Endothelial cell (in vitro differentiated cells): ENCODE measurements at regions not wholly inside any gene's neighbourhood (a gene's known extent, or its start where the extent isn't known, plus 50 kb on each side); places are given as distances from the start of the nearest gene placed in this dataset.
"Not testable (repeated sequence)": the region's sequence is repeated elsewhere in the genome, so short reads cannot be mapped to it uniquely, and the experiment has no call there.

ENCODE experiments used
- DNase-seq: peaks from one replicate; pipeline ENCODE4 v3.0.0; 2021; ENCODE audit warnings: low spot score
- H3K27ac Mint-ChIP-seq: one replicate; pipeline ENCODE4 v1.8.0; 2021; ENCODE audit warnings: mixed read lengths, inconsistent platforms; ENCODE audit not compliant: unreplicated experiment
- H3K27me3 Mint-ChIP-seq: one replicate; pipeline ENCODE4 v1.8.0; 2021; ENCODE audit warnings: mild to moderate bottlenecking, moderate library complexity, mixed read lengths, inconsistent platforms; ENCODE audit not compliant: unreplicated experiment
- H3K36me3 Mint-ChIP-seq: one replicate; pipeline ENCODE4 v1.8.0; 2021; ENCODE audit warnings: mild to moderate bottlenecking, low read depth, mixed read lengths, inconsistent platforms; ENCODE audit not compliant: unreplicated experiment
- H3K4me1 Mint-ChIP-seq: one replicate; pipeline ENCODE4 v1.8.0; 2021; ENCODE audit warnings: mild to moderate bottlenecking, mixed read lengths, inconsistent platforms; ENCODE audit not compliant: unreplicated experiment
- H3K4me3 Mint-ChIP-seq: one replicate; pipeline ENCODE4 v1.8.0; 2021; ENCODE audit warnings: mild to moderate bottlenecking, mixed read lengths, inconsistent platforms; ENCODE audit not compliant: unreplicated experiment
- H3K9me3 Mint-ChIP-seq: one replicate; pipeline ENCODE4 v1.8.0; 2021; ENCODE audit warnings: mixed read lengths, inconsistent platforms; ENCODE audit not compliant: unreplicated experiment
- TF ChIP-seq, protein P1 (sequence below): fragments of 200-600 bp; sonication (generic); IDR thresholded peaks from one replicate; pipeline ENCODE4 v1.5.0; 2021; ENCODE audit warnings: antibody characterized with exemption; ENCODE audit not compliant: unreplicated experiment

DNA sequence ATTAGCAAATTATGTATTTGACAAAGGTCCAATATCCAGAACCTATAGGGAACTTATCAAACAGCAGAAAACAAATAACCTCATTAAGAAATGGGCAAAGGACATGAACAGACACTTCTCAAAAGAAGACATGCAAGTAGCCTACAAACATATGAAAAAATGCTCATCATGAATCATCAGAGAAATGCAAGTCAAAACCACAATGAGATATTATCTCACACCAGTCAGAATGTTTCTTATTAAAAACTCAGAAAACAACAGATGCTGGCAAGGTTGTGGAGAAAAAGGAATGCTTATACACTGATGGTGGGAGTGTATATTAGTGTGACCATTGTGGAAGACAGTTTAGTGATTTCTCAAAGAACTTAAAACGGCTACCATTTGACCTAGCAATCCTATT lies 116.1 kb upstream of the CRBN start:
- no peaks in the 10 kb centered on the region for H3K36me3 Mint-ChIP-seq
- H3K9me3 Mint-ChIP-seq = peaks cover 35% of the 10 kb centered on the region

DNA sequence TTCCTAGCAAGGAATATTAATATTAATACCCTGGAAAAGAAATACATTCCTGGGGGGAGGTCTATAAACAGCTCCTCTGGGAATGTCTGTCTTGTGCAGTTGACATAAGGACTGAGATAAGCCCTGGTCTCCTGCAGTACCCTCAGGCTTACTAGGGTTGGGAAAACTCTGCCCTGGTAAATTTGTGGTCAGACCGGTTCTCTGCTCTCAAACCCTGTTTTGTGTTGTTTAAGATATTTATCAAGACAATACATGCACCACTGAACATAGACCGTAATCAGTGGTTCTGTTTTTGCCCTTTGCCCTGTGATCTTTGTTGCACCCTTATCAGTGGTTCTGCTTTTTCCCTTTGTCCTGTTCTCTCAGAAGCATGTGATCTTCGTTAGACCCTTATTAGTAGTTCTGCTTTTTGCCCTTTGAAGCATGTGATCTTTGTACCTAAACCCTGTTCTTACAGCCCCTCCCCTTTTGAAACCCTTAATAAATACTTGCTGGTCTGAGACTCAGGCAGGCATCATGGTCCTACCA lies 112.3 kb upstream of the CRBN start:
- H3K4me3 Mint-ChIP-seq, H3K27me3 Mint-ChIP-seq, H3K4me1 Mint-ChIP-seq, DNase-seq, H3K36me3 Mint-ChIP-seq, H3K27ac Mint-ChIP-seq: not testable (repeated sequence)
- peaks cover 25% of the 10 kb centered on the region for H3K9me3 Mint-ChIP-seq

More for the DNA sequence above, 116.1 kb upstream of the CRBN start:
- no peak for DNase-seq
- Mint-ChIP-seq H3K4me3 (no peak overlapping the region), H3K4me1 (no peaks in the 10 kb centered on the region), H3K27ac (no peak overlapping the region), H3K27me3 (peaks cover 2% of the 10 kb centered on the region)
- TF ChIP-seq, protein P1, sequence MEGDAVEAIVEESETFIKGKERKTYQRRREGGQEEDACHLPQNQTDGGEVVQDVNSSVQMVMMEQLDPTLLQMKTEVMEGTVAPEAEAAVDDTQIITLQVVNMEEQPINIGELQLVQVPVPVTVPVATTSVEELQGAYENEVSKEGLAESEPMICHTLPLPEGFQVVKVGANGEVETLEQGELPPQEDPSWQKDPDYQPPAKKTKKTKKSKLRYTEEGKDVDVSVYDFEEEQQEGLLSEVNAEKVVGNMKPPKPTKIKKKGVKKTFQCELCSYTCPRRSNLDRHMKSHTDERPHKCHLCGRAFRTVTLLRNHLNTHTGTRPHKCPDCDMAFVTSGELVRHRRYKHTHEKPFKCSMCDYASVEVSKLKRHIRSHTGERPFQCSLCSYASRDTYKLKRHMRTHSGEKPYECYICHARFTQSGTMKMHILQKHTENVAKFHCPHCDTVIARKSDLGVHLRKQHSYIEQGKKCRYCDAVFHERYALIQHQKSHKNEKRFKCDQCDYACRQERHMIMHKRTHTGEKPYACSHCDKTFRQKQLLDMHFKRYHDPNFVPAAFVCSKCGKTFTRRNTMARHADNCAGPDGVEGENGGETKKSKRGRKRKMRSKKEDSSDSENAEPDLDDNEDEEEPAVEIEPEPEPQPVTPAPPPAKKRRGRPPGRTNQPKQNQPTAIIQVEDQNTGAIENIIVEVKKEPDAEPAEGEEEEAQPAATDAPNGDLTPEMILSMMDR = no peak

DNA sequence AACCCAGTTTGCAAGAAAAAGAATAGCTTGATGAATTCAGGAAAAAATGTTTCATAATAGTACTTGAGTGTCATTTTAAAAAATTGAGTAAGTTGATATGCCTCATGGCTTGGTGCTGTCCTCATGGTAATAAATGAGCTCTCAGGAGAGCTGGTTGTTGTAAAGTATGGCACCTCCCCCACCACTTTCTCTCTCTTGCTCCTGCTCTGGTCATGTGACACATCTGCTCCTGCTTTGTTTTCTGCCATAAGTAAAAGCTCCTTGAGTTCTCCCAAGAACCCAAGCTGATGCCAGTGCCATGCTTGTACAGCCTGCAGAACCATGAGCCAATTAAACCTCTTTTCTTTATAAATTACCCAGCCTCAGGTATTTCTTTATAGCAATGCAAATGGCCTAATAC lies 108.8 kb upstream of the CRBN start:
- peaks cover 7% of the 10 kb centered on the region for H3K36me3 Mint-ChIP-seq
- peaks cover 4% of the 10 kb centered on the region for H3K27me3 Mint-ChIP-seq
- H3K4me1 Mint-ChIP-seq = no peaks in the 10 kb centered on the region
- DNase-seq = no peak
- H3K9me3 Mint-ChIP-seq = peaks cover 29% of the 10 kb centered on the region
- TF ChIP-seq, protein P1 = no peak
- no peak overlapping the region for H3K27ac Mint-ChIP-seq
- no peak overlapping the region for H3K4me3 Mint-ChIP-seq

DNA sequence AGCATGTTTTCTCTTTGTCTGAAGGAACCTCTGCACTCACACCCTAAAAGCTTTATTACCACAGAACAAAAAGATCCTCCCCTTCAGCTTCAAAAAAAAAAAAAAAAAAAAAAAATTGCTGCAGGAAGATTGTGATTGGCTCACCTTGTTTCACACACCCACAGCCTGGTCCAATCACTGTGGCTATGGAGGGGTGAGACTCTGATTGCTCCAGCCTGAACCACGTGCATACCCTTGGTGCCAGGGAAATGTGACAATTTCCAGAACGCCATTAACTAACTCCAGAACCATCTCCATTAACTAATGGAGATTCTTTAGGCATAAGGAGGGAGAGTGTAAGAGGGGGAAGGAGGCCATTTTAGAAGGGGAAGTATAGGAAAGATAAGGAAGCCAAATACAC lies 106.5 kb upstream of the CRBN start:
- TF ChIP-seq, protein P1 = no peak
- DNase-seq = no peak
- Mint-ChIP-seq H3K4me1 (no peaks in the 10 kb centered on the region), H3K9me3 (peaks cover 18% of the 10 kb centered on the region), H3K27me3 (peaks cover 4% of the 10 kb centered on the region), H3K36me3 (peaks cover 7% of the 10 kb centered on the region), H3K27ac (no peak overlapping the region), H3K4me3 (no peak overlapping the region)

DNA sequence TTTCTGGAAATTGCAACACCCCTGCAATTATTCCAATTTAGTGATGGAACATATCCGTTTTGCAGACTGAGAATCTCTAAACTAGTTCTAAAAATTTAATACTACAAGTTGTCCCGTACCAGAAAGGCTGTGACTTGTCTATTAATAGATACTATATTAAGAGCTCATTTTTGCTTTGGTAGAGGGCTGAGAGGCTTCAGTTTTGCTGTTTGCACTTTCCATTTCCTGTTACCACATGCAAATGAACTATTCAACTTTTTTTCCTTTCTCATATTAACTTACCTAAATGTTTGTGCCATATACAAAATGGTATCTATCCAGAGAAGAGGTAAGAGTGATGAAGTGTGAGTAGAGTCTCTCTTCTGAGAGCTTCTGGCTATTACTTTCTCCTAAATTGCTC lies 101.5 kb upstream of the CRBN start:
- peaks cover 7% of the 10 kb centered on the region for H3K36me3 Mint-ChIP-seq

More for the DNA sequence above, 101.5 kb upstream of the CRBN start:
- Mint-ChIP-seq H3K4me1 (no peaks in the 10 kb centered on the region), H3K27ac (no peak overlapping the region), H3K27me3 (peaks cover 2% of the 10 kb centered on the region), H3K4me3 (no peak overlapping the region), H3K9me3 (peaks cover 24% of the 10 kb centered on the region)
- no peak for DNase-seq
- TF ChIP-seq, protein P1 = no peak
